Heart right ventricle (tissue), 16 donors: ENCODE measurements at regions not wholly inside any gene's neighbourhood (a gene's known extent, or its start where the extent isn't known, plus 50 kb on each side); places are given as distances from the start of the nearest gene placed in this dataset.

Experiments used
- ATAC-seq, 8 donors: fragments of 200-7000 bp; cut with Tn5 transposase; one replicate each; pipeline ENCODE4 v1.9.1; 2020; ENCODE audit warnings: mild to moderate bottlenecking in 8 of 8, moderate library complexity in 8 of 8, moderate number of reproducible peaks in 1 of 8
- DNase-seq, 2 donors: peaks; one replicate each; pipeline ENCODE4 v3.0.0-alpha.2; 2020
- H3K27ac ChIP-seq, 10 donors: fragments of 200-600 bp; sonication (generic) in 2 of 10; one replicate each; pipeline versions ENCODE4 v1.5.0 to v1.8.0; 2020 to 2022; ENCODE audit warnings: mild to moderate bottlenecking in 3 of 10
- H3K27me3 ChIP-seq, 7 donors: fragments of 200-600 bp; one replicate each; pipeline ENCODE4 v1.8.0; 2021 to 2022; ENCODE audit warnings: mild to moderate bottlenecking in 2 of 7
- H3K36me3 ChIP-seq, 9 donors: fragments of 200-600 bp; sonication (generic) in 1 of 9; one replicate each; pipeline versions ENCODE4 v1.5.0 to v1.8.0; 2020 to 2022; ENCODE audit warnings: mild to moderate bottlenecking in 2 of 9
- H3K4me1 ChIP-seq, 9 donors: fragments of 200-600 bp; sonication (generic) in 1 of 9; one replicate each; pipeline versions ENCODE4 v1.5.0 to v1.8.0; 2020 to 2022; ENCODE audit warnings: mild to moderate bottlenecking in 4 of 9
- H3K4me3 ChIP-seq, 10 donors: fragments of 200-600 bp; sonication (generic) in 2 of 10; one replicate each; pipeline versions ENCODE4 v1.5.0 to v1.8.0; 2020 to 2022; ENCODE audit warnings: mild to moderate bottlenecking in 7 of 10, moderate library complexity in 2 of 10
- H3K9me3 ChIP-seq, 11 donors: fragments of 200-600 bp in 10 of 11; sonication (generic) in 2 of 11; one replicate each; pipeline versions ENCODE4 v1.5.0 to v1.8.0; 2013 to 2022; ENCODE audit warnings: mild to moderate bottlenecking in 2 of 11, control low read depth in 1 of 11, moderate library complexity in 1 of 11
- CTCF ChIP-seq, 9 donors: fragments of 200-600 bp; sonication (generic) in 2 of 9; IDR thresholded peaks; one replicate each; pipeline versions ENCODE4 v1.5.0 to v1.8.0; 2021 to 2022; ENCODE audit warnings: antibody characterized with exemption in 9 of 9, mild to moderate bottlenecking in 5 of 9, moderate library complexity in 1 of 9
- WGBS, 2 donors: extraction: QIAGEN DNeasy Blood & Tissue Kit; methylation state at CpG; one replicate each; pipeline ENCODE4 v1.1.7; 2013; ENCODE audit warnings: inconsistent platforms in 1 of 2; 5-methylcytosine and 5-hydroxymethylcytosine counted together
- intact Hi-C, 10 donors: fragments of 100-400 bp; cut with DNase I; formaldehyde crosslinking; loops; one replicate each; pipeline versions ENCODE4 v1.11.1 to v1.14.2; 2022
- donor health status: Arrhythmogenic right ventricular cardiomyopathy.
- donor health status: ischemic (EF 13 %, LVEDD 7.1; RV severe dilation, severe dysfunction).
- donor health status: healthy with polysubstance abuse.
- donor health status: DM: no; HTN: yes; CAD: no.
- donor health status: DM: no; HTN: no; CAD: no.
- donor health status: ischemic (EF 25% LVEDD 6.9; RV normal size, moderate dysfunction).
- donor health status: ischemic (EF 25% LVEDD 5.7; RV mildly dilated, moderate dysfunction).
- donor health status: healthy.
- donor health status: DM: yes; HTN: yes; CAD: no.
- donor health status: Ischemic cardiomyopathy.
- donor health status: ischemic (EF 35%, LVEDD 5.7; RV mildly dilated, moderate dysfunction).
- donor health status: nonischemic (EF 11% LVEDD 7.7; RV severe dilation, severe dysfunction).
- donor health status: DM: yes; HTN: yes; CAD: no.
- donor health status: PGD.
- donor health status: ischemic (EF 29% LVEDD 5.4; RV normal size, mild dysfunction).
- donor health status: nonischemic (EF 23%, LVEDD 6.1; RV moderate dilation, normal function).

GRCh38 chr3:66158933-66159683 lies 61.7 kb upstream of the SLC25A26 start:
- WGBS, 2 donors = 83 to 98% methylated on average over 5 of the region's 5 CpGs
- H3K27ac ChIP-seq = no peak overlapping the region
- peaks cover 0 to 1% (median 0%) of the 10 kb centered on the region in 11 donors for H3K9me3 ChIP-seq
- H3K27me3 ChIP-seq = no peaks in the 10 kb centered on the region
- DNase-seq (no peak), ATAC-seq (no peak)
- H3K4me1 ChIP-seq = peaks cover 0 to 23% (median 7%) of the 10 kb centered on the region in 9 donors
- no peak for TF ChIP-seq CTCF (IDR thresholded peaks at IDR 0.05)
- intact Hi-C loops = no loop called here
- H3K4me3 ChIP-seq = no peak overlapping the region
- H3K36me3 ChIP-seq = no peaks in the 10 kb centered on the region

GRCh38 chr3:66154444-66154861 lies 66.3 kb upstream of the SLC25A26 start:
- H3K27ac ChIP-seq = peak overlapping the region; percentile 20 to 93 (median 78)
- H3K9me3 ChIP-seq = no peaks in the 10 kb centered on the region
- no peaks in the 10 kb centered on the region for H3K36me3 ChIP-seq
- DNase-seq (peak in 1 of 2 donors; percentile 13), ATAC-seq (peak; percentile 5 to 55 (median 14))
- H3K27me3 ChIP-seq = no peaks in the 10 kb centered on the region
- peak overlapping the region in 9 of 10 donors; percentile 20 to 52 (median 44) for H3K4me3 ChIP-seq
- intact Hi-C loops = no loop called here
- TF ChIP-seq CTCF (IDR thresholded peaks at IDR 0.05) = no peak
- 50 to 59% methylated on average over 9 of the region's 9 CpGs for WGBS, 2 donors
- peaks cover 0 to 40% (median 16%) of the 10 kb centered on the region in 9 donors for H3K4me1 ChIP-seq

GRCh38 chr3:66153481-66154443 lies 67.0 kb upstream of the SLC25A26 start:
- 17 to 24% methylated on average over 25 of the region's 25 CpGs for WGBS, 2 donors
- Histone ChIP-seq H3K27me3 (no peaks in the 10 kb centered on the region), H3K36me3 (no peaks in the 10 kb centered on the region), H3K4me1 (peaks cover 0 to 40% (median 16%) of the 10 kb centered on the region in 9 donors), H3K9me3 (no peaks in the 10 kb centered on the region), H3K4me3 (peak overlapping the region in 9 of 10 donors; percentile 20 to 52 (median 44)), H3K27ac (peak overlapping the region; percentile 21 to 93 (median 78))
- TF ChIP-seq CTCF (IDR thresholded peaks at IDR 0.05) = no peak
- ATAC-seq (peak; percentile 68 to 94 (median 86)), DNase-seq (peak in 1 of 2 donors; percentile 16)
- intact Hi-C loops = no loop called here

GRCh38 chr3:66152336-66152735 lies 68.5 kb upstream of the SLC25A26 start:
- no peaks in the 10 kb centered on the region for H3K9me3 ChIP-seq
- H3K4me3 ChIP-seq = no peak overlapping the region
- no peaks in the 10 kb centered on the region for H3K27me3 ChIP-seq
- no peak for ATAC-seq
- intact Hi-C loops = no loop called here
- no peak for TF ChIP-seq CTCF (IDR thresholded peaks at IDR 0.05)
- DNase-seq = no peak
- H3K36me3 ChIP-seq = no peaks in the 10 kb centered on the region
- peaks cover 0 to 40% (median 16%) of the 10 kb centered on the region in 9 donors for H3K4me1 ChIP-seq
- 81 to 85% methylated on average over 2 of the region's 2 CpGs for WGBS, 2 donors
- H3K27ac ChIP-seq = peak overlapping the region in 2 of 10 donors; percentile 86 to 93
